ENCODE measurements at regions not wholly inside any gene's neighbourhood (a gene's known extent, or its start where the extent isn't known, plus 50 kb on each side); places are given as distances from the start of the nearest gene placed in this dataset.
"Not testable (repeated sequence)": the region's sequence is repeated elsewhere in the genome, so short reads cannot be mapped to it uniquely, and the experiment has no call there.

DNA sequence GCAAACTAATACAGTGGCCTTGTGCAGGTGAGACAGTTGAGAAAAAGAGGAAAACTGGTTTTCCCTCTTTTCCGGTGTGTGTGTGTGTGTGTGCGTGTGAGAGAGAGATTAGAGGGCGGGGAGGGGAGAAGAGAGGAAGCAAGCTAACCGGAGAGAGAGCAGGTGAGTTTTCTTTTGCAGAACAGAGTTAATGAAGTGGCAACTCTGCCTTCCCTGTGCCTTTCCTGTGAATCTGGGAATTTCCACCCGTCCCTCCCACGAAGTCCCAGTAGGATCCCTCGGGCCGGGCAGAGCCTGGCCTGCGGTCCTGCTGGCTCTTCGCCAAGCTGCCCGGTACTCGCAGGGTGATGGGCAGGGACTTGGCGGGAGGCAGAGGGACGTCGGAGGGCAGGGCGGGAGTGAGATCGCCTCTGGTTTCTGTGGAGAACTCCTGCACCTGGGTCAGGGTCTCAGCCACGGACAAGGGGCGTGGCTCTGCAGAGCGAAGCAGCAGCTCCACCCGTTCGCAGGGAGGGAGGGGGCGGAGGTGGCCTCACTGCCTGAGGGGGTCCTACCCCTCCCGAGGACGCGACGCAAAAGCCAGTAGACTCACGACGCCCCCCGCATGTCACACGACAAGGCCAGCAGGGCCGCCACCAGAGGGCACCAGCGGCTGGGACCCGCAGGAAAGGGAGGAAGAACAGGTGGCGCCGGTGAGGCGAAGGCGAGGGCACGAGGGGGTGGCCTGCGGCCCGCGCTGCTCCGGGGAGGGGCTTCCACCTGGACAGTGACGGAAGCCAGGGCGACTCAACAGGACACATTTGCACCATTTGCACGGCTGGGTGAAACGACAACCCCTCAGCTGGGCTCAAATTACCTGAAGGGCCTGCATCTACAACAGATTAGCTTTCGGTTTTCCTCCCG is 51.2 kb upstream of the RNF182 start (continued):
- 0 out of 2 replicates have a peak, but pooled peaks have one; percentile 12 for TF ChIP-seq KLF7 (tag by site-specific recombination; IDR thresholded peaks at IDR 0.05; ENCODE audit: borderline replicate concordance)
- peak; percentile 76 for TF ChIP-seq GLIS1 (tag by site-specific recombination; IDR thresholded peaks at IDR 0.05)
- peak; percentile 52 for TF ChIP-seq ZNF600 (tag by site-specific recombination; IDR thresholded peaks at IDR 0.05)
- no peak for TF ChIP-seq ZNF521 (tag by site-specific recombination; IDR thresholded peaks at IDR 0.05)
- TF ChIP-seq MYNN (tag by site-specific recombination; IDR thresholded peaks at IDR 0.05; ENCODE audit: borderline replicate concordance): 0 out of 2 replicates have a peak, but pooled peaks have one; percentile 30
- peak; percentile 82 for TF ChIP-seq SP3 (tag by site-specific recombination; IDR thresholded peaks at IDR 0.05)
- peak; percentile 80 for TF ChIP-seq KLF9 (tag by site-specific recombination; IDR thresholded peaks at IDR 0.05; ENCODE audit: low read depth)

DNA sequence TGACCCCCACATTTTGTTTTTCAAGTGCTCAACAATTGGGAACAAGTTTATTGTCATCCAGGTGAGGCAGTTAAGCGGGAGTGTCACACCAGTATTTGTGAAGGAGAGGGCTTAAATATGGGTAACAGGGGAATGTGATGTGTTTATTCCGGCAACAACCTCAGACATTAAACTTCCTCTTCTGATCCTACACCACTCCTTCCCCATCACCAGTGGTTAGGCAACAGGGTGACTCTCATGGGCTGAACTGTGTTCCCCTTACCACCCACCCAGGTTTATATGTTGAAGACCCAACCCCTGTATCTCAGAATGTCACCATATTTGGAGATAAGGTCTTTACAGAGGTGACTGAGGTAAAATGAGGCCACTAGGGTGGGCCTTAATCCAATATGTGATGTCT is 52.1 kb upstream of the RNF182 start:
- Histone ChIP-seq H3K4me1 (ENCODE audit: control insufficient read depth, insufficient read depth, low read length) (no peaks in the 10 kb centered on the region), H3K27ac (ENCODE audit: extremely low read depth, low read depth, low read length) (no peak overlapping the region), H3K4me3 (ENCODE audit: low read depth, low read length) (no peak overlapping the region), H3K36me3 (ENCODE audit: control insufficient read depth in 2 of 2, insufficient read depth in 1 of 2, low read length in 2 of 2) (no peaks in the 10 kb centered on the region), H3K9me3 (ENCODE audit: control insufficient read depth, insufficient read depth, low read depth, low read length) (no peaks in the 10 kb centered on the region)
- POLR2A ChIA-PET: no interaction called here
- CTCF ChIA-PET: interaction anchor here (0.7 to 3.0 kb wide), 10 partner anchors 10 to 194 kb away, joined by 3 to 32 read pairs (median 8); no protein-coding TSS in a partner anchor
- TF ChIP-seq ZNF335 (tag by site-specific recombination; conservative IDR thresholded peaks at IDR 0.05): no peak
- no peak for TF ChIP-seq ZNF24 (tag by site-specific recombination; IDR thresholded peaks at IDR 0.05)
- TF ChIP-seq ZBTB48 (tag by site-specific recombination; IDR thresholded peaks at IDR 0.05): no peak
- no peak for TF ChIP-seq YY1 (tag by site-specific recombination; IDR thresholded peaks at IDR 0.05)
- TF ChIP-seq ZNF174 (tag by site-specific recombination; IDR thresholded peaks at IDR 0.05): no peak
- no peak for TF ChIP-seq ZNF777 (tag by site-specific recombination; IDR thresholded peaks at IDR 0.05; ENCODE audit: borderline replicate concordance)
- no peak for TF ChIP-seq ZNF449 (tag by site-specific recombination; IDR thresholded peaks at IDR 0.05)
- no peak for TF ChIP-seq ZNF596 (tag by site-specific recombination; IDR thresholded peaks at IDR 0.05)
- no peak for TF ChIP-seq ZNF404 (tag by site-specific recombination; IDR thresholded peaks at IDR 0.05)
- no peak for TF ChIP-seq SP7 (tag by site-specific recombination; IDR thresholded peaks at IDR 0.05)
- TF ChIP-seq, protein P1, sequence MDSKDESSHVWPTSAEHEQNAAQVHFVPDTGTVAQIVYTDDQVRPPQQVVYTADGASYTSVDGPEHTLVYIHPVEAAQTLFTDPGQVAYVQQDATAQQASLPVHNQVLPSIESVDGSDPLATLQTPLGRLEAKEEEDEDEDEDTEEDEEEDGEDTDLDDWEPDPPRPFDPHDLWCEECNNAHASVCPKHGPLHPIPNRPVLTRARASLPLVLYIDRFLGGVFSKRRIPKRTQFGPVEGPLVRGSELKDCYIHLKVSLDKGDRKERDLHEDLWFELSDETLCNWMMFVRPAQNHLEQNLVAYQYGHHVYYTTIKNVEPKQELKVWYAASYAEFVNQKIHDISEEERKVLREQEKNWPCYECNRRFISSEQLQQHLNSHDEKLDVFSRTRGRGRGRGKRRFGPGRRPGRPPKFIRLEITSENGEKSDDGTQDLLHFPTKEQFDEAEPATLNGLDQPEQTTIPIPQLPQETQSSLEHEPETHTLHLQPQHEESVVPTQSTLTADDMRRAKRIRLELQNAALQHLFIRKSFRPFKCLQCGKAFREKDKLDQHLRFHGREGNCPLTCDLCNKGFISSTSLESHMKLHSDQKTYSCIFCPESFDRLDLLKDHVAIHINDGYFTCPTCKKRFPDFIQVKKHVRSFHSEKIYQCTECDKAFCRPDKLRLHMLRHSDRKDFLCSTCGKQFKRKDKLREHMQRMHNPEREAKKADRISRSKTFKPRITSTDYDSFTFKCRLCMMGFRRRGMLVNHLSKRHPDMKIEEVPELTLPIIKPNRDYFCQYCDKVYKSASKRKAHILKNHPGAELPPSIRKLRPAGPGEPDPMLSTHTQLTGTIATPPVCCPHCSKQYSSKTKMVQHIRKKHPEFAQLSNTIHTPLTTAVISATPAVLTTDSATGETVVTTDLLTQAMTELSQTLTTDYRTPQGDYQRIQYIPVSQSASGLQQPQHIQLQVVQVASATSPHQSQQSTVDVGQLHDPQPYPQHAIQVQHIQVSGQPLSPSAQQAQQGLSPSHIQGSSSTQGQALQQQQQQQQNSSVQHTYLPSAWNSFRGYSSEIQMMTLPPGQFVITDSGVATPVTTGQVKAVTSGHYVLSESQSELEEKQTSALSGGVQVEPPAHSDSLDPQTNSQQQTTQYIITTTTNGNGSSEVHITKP (tag by site-specific recombination; IDR thresholded peaks at IDR 0.05): no peak
- no peak for TF ChIP-seq ZNF354C (tag by site-specific recombination; IDR thresholded peaks at IDR 0.05; ENCODE audit: borderline replicate concordance, low read depth)

DNA sequence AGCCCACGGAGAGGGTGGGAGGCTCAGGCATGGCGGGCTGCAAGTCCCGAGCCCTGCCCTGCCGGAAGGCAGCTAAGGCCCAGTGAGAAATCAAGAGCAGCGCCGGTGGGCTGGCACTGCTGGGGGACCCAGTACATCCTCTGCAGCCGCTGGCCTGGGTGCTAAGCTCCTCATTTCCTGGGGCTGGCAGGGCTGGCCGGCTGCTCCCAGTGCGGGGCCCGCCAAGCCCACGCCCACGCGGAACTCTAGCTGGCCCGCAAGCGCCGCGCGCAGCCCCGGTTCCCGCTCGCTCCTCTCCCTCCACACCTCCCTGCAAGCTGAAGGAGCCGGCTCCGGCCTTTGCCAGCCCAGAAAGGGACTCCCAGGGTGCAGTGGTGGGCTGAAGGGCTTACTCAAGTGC is 52.7 kb upstream of the RNF182 start:
- H3K4me3 ChIP-seq (ENCODE audit: low read depth, low read length); H3K36me3 ChIP-seq (ENCODE audit: control insufficient read depth in 2 of 2, insufficient read depth in 1 of 2, low read length in 2 of 2); H3K27ac ChIP-seq (ENCODE audit: extremely low read depth, low read depth, low read length); POLR2A ChIA-PET; H3K9me3 ChIP-seq (ENCODE audit: control insufficient read depth, insufficient read depth, low read depth, low read length); H3K4me1 ChIP-seq (ENCODE audit: control insufficient read depth, insufficient read depth, low read length): not testable (repeated sequence)
- CTCF ChIA-PET: interaction anchor here (0.6 to 0.8 kb wide), 2 partner anchors 10 to 267 kb away, joined by 3 read pairs; no protein-coding TSS in a partner anchor
